SK-N-SH treated with all-trans-retinoic acid at 6 μM for 48 hours (cell line): ENCODE measurements at regions not wholly inside any gene's neighbourhood (a gene's known extent, or its start where the extent isn't known, plus 50 kb on each side); places are given as distances from the start of the nearest gene placed in this dataset.

ENCODE experiments used
- CREB5 ChIP-seq: fragments of 250-450 bp; sonication (Bioruptor Pico); IDR thresholded peaks from 2 replicates; pipeline ENCODE4 v1.5.1; 2020; ENCODE audit warnings: low read depth, mild to moderate bottlenecking, moderate library complexity
- ISL1 ChIP-seq: fragments of 250-450 bp; sonication (Bioruptor Pico); IDR thresholded peaks from 2 replicates; pipeline ENCODE4 v2.1.2; 2022; ENCODE audit warnings: mild to moderate bottlenecking, moderate library complexity
- PATZ1 ChIP-seq: fragments of 250-450 bp; sonication (Bioruptor Pico); IDR thresholded peaks from 2 replicates; pipeline ENCODE4 v1.8.0; 2020; ENCODE audit warnings: mild to moderate bottlenecking, moderate library complexity, borderline replicate concordance
- POU6F1 ChIP-seq: fragments of 250-450 bp; sonication (Bioruptor Pico); IDR thresholded peaks from 2 replicates; pipeline ENCODE4 v1.8.0; 2021; ENCODE audit warnings: low read depth, mild to moderate bottlenecking, moderate library complexity, borderline replicate concordance
- PPARA ChIP-seq: fragments of 250-450 bp; sonication (Bioruptor Pico); IDR thresholded peaks from 2 replicates; pipeline ENCODE4 v1.5.0; 2020; ENCODE audit warnings: mild to moderate bottlenecking, borderline replicate concordance
- RARB ChIP-seq: fragments of 250-450 bp; sonication (Bioruptor Pico); IDR thresholded peaks from 2 replicates; pipeline ENCODE4 v1.8.0; 2021; ENCODE audit warnings: mild to moderate bottlenecking, moderate library complexity
- SNAI2 ChIP-seq: fragments of 250-450 bp; sonication (Bioruptor Pico); IDR thresholded peaks from 2 replicates; pipeline ENCODE4 v1.5.0; 2020; ENCODE audit warnings: mild to moderate bottlenecking, moderate library complexity
- TCF4 ChIP-seq: fragments of 250-450 bp; sonication (Bioruptor Pico); IDR thresholded peaks from 2 replicates; pipeline ENCODE4 v1.8.0; 2021; ENCODE audit warnings: mild to moderate bottlenecking, moderate library complexity, borderline replicate concordance
- TOX ChIP-seq: fragments of 250-450 bp; sonication (Bioruptor Pico); IDR thresholded peaks from 2 replicates; pipeline ENCODE4 v1.8.0; 2021; ENCODE audit warnings: mild to moderate bottlenecking, moderate library complexity, borderline replicate concordance
- TSHZ2 ChIP-seq: fragments of 250-450 bp; sonication (Bioruptor Pico); IDR thresholded peaks from 2 replicates; pipeline ENCODE4 v1.5.0; 2020; ENCODE audit warnings: mild to moderate bottlenecking, moderate library complexity
- ZC3H10 ChIP-seq: fragments of 250-450 bp; sonication (Bioruptor Pico); IDR thresholded peaks from 2 replicates; pipeline ENCODE4 v1.5.1; 2021; ENCODE audit warnings: mild to moderate bottlenecking, moderate library complexity
- ZFP3 ChIP-seq: fragments of 250-450 bp; sonication (Bioruptor Pico); IDR thresholded peaks from 2 replicates; pipeline ENCODE4 v1.5.0; 2020; ENCODE audit warnings: mild to moderate bottlenecking, moderate library complexity
- ZFP30 ChIP-seq: fragments of 450-650 bp; formaldehyde crosslinking; IDR thresholded peaks from 2 replicates; pipeline ENCODE4 v1.5.0; 2022; ENCODE audit warnings: mild to moderate bottlenecking, moderate library complexity
- ZNF8 ChIP-seq: fragments of 450-650 bp; formaldehyde crosslinking; IDR thresholded peaks from 2 replicates; pipeline ENCODE4 v1.5.0; 2020; ENCODE audit warnings: mild to moderate bottlenecking, moderate library complexity

GRCh38 chr1:229183588-229183987 lies 87.3 kb upstream of the RAB4A start:
- TF ChIP-seq TCF4 (CRISPR knock-in tag) (no peak), ZNF8 (CRISPR knock-in tag) (no peak), PATZ1 (CRISPR knock-in tag) (no peak), RARB (no peak), ZFP3 (CRISPR knock-in tag) (no peak), PPARA (CRISPR knock-in tag) (no peak), CREB5 (CRISPR knock-in tag) (no peak), ISL1 (no peak), POU6F1 (CRISPR knock-in tag) (no peak), SNAI2 (no peak), ZC3H10 (no peak), TSHZ2 (no peak), TOX (CRISPR knock-in tag) (no peak), ZFP30 (CRISPR knock-in tag) (no peak)
